D721Med (cell line): ENCODE measurements at regions not wholly inside any gene's neighbourhood (a gene's known extent, or its start where the extent isn't known, plus 50 kb on each side); places are given as distances from the start of the nearest gene placed in this dataset.
A peak's percentile ranks its signal among the peaks of the same experiment; 100 is the strongest.

Experiments
- DNase-seq: peaks from one replicate; pipeline ENCODE4 v3.0.0; 2011; ENCODE audit warnings: low spot score; ENCODE audit not compliant: insufficient read length
- FAIRE-seq: peaks from 2 replicates; lab custom pipeline; 2011; peaks lifted over from hg19 to GRCh38; lab: Jason Lieb, UNC
- TF ChIP-seq, protein P1 (sequence below): IDR thresholded peaks from 2 replicates; pipeline ENCODE4 v1.5.1; 2012; ENCODE audit warnings: mild to moderate bottlenecking, control low read depth; ENCODE audit not compliant: insufficient read depth; ENCODE audit errors: missing control alignments

DNA sequence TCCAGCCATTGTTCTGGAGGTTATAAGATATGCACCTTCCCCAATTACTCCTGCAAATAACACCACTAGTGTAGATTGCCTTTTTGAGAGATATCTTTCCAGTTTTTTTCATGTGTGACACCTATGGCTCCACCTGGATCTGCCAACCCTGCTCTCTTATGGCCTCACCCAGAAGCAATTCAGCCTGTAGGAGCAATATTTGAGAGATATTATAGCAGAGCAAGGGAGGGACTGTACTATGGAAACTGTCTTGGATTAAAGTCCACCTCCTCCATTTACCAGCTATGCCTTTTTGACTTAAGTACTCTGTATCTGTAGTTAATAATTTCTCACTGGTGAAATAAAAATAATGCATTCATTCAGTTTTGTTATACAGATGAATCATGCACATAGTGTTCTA lies 803.5 kb downstream of the NLGN4X start:
- TF ChIP-seq, protein P1, sequence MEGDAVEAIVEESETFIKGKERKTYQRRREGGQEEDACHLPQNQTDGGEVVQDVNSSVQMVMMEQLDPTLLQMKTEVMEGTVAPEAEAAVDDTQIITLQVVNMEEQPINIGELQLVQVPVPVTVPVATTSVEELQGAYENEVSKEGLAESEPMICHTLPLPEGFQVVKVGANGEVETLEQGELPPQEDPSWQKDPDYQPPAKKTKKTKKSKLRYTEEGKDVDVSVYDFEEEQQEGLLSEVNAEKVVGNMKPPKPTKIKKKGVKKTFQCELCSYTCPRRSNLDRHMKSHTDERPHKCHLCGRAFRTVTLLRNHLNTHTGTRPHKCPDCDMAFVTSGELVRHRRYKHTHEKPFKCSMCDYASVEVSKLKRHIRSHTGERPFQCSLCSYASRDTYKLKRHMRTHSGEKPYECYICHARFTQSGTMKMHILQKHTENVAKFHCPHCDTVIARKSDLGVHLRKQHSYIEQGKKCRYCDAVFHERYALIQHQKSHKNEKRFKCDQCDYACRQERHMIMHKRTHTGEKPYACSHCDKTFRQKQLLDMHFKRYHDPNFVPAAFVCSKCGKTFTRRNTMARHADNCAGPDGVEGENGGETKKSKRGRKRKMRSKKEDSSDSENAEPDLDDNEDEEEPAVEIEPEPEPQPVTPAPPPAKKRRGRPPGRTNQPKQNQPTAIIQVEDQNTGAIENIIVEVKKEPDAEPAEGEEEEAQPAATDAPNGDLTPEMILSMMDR, result no peak
- FAIRE-seq (no peak), DNase-seq (no peak)

DNA sequence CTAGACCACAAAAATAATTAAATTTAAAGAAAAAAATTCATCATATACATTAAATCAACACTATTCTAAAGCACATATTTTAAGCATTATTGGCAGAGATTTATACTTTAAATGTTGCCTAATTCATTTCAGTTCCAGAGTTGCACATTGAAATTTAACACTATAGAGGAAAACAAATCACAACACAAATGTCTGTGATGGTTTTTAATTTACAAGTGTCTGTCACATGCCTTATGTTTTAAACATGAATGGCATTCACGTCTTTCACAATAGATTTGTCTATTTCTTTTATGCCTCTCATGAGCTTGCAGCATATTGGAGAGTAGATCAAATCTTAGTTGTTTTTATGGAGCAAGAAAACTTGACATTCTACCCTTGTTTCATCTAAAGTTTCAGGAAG lies 811.3 kb downstream of the NLGN4X start:
- TF ChIP-seq, protein P1, result no peak
- DNase-seq (no peak), FAIRE-seq (no peak)

DNA sequence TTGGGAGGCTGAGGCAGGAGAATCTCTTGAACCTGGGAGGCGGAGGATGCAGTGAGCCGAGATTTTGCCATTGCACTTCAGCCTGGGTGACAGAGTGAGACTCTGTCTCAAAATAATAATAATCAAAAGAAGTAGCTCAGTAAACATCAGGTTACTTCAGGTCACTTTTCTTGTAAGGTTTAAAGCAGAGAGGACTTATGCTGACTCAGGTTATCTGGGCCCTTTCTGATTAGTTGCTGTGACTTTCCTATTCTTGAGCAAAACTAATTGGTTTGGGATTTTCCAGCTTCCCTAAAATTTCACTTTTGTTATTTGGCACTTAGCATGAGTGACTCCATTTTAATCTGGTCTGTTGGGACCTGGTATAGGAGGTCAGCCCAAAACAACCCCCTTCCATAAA lies 812.9 kb downstream of the NLGN4X start:
- TF ChIP-seq, protein P1, result no peak
- FAIRE-seq, result peak; percentile 16
- no peak for DNase-seq

DNA sequence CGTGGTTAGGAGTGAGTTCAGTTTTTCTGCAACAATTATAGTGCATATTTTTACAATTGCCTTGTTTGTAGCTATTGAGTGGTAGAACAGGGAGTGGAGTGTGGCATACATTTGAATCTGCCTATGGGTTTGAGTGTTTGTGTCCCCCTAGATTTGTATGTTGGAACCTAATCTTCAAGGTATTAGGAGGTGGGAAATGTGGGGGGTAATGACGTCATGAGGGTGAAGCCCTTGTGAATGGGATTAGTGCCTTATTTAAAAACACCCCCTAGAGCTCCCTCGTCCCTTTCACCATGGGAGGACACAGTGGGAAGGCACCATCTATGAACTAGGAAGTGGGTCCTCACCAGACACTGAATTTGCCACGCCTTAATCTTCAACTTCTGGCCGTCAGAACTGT lies 819.6 kb downstream of the NLGN4X start:
- DNase-seq, result no peak
- TF ChIP-seq, protein P1, result no peak
- FAIRE-seq, result no peak

DNA sequence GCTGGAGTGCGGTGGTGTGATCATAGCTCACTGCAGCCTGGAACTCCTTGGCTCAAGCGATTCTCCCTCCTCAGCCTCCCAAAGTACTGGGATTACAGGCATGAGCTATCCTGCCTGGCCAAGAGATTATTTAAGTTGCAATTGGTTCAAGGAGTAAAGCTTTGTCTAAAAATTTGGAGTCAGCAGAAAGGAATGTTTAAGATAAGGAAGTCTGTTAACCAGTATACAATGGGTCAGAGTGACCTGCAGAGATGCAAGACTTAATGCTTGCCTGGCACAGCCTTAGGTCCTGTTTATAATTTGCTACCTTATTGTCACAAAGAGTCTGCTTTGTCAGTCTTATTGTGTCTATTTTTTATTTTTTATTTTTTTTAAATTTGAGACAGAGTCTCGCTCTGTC lies 826.2 kb downstream of the NLGN4X start:
- FAIRE-seq (no peak), DNase-seq (no peak)
- TF ChIP-seq, protein P1, result no peak

DNA sequence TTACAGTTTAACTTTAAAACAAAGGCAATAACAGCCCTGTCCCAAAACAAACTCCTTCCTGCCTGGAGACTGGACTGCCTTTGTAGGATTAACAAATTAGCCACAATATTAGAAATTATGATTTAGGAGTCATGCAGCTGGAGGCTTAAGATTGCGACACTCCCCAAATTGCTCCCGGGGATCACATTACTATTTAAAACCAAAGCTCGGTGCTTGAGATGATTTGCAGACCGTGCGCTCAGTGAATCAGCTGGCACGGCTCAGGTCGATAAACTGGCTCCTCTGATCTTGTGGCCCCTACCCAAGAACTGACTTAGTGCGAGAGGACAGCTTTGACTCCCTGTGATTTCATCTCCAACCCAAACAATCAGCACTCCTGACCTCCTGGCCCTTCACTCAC lies 829.3 kb downstream of the NLGN4X start:
- FAIRE-seq, result no peak
- TF ChIP-seq, protein P1, result no peak
- DNase-seq, result no peak

DNA sequence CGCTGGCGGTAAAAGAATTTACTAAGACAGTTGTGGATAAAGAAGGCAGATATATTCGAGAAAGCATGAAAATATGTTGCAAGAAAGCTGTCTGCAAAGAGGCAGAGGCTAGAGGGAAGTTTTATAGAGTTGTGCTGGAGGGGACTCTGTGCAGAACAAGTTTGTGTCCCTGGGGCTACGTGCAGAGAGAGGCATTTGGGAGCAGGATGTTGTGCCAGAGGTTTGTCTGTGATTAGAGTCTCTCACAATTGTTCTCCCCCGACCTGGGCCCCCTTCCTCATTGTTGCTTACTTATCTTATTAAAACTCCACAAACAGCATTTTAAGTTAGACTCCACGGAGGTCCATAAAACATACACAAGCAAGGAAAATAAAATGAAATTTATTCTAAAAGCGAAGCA lies 831.3 kb downstream of the NLGN4X start:
- TF ChIP-seq, protein P1, result no peak
- FAIRE-seq, result no peak
- no peak for DNase-seq
